B cell (primary cell): ENCODE measurements at regions not wholly inside any gene's neighbourhood (a gene's known extent, or its start where the extent isn't known, plus 50 kb on each side); places are given as distances from the start of the nearest gene placed in this dataset.

Experiments
- CTCF ChIP-seq: fragments of 200-600 bp; IDR thresholded peaks from one replicate; pipeline ENCODE4 v1.8.0; 2022; ENCODE audit warnings: antibody characterized with exemption, mild to moderate bottlenecking
- EZH2 ChIP-seq: IDR thresholded peaks from 2 replicates; pipeline ENCODE4 v1.6.1; 2012; ENCODE audit warnings: borderline replicate concordance, low read depth, mild to moderate bottlenecking, moderate library complexity, low read length; ENCODE audit not compliant: insufficient read depth, poor library complexity, severe bottlenecking

DNA sequence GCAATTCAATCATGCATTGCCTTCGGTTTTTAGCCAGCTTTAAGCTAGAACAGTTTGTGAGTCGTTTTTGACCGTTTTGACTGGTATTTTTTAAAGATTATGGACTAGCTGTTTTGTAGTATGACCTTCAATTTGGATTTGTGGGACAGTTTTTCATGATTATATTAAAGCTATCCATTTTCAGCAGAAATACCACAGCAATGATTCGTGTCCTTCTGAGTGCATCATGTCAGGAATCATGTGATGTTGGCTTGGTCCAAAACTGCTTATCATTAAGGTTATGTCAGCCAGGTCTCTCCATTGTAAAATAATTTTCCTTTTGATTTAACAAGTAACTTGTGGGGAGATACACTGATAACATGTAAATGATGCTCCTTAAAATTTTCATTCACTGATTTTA, 229.0 kb downstream of the POSTN start:
- TF ChIP-seq EZH2: no peak
- TF ChIP-seq CTCF: no peak
